T-helper 9 cell (primary cell): ENCODE measurements at regions not wholly inside any gene's neighbourhood (a gene's known extent, or its start where the extent isn't known, plus 50 kb on each side); places are given as distances from the start of the nearest gene placed in this dataset.
"Not testable (repeated sequence)": the region's sequence is repeated elsewhere in the genome, so short reads cannot be mapped to it uniquely, and the experiment has no call there.

Experiments
- DNase-seq: peaks from one replicate; pipeline ENCODE4 v3.0.0-alpha.2; 2020

DNA sequence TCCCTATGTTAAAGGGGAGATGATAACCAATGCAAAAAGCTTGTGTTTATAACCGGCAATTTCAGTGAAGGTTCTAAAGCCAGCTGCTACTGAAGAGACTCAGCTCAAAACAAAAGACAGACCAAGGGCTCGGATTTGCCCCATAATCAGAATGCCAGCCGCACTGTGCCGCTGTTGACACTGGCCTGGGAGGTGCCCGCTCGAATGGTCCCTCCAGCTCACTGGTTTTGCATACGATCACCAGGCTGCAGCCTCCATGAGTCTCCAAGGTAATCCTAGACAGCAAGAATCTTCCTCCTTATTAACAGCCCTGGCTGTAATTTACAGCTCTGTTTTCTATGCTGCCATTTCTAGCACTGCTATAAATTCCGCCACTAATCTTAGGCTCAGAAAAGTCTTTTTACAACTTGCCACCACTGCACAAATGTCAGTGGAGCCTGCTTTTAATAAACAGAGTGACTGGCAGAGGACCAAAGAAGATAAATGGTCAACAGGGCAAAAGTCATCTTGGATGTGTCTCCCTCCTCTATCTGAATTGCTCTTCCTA is 155.7 kb upstream of the SH3BP4 start:
- DNase-seq, result no peak

- no peak for DNase-seq
These were observed 156.4 kb upstream of the SH3BP4 start for GRCh38 chr2:234795272-234795920.

DNA sequence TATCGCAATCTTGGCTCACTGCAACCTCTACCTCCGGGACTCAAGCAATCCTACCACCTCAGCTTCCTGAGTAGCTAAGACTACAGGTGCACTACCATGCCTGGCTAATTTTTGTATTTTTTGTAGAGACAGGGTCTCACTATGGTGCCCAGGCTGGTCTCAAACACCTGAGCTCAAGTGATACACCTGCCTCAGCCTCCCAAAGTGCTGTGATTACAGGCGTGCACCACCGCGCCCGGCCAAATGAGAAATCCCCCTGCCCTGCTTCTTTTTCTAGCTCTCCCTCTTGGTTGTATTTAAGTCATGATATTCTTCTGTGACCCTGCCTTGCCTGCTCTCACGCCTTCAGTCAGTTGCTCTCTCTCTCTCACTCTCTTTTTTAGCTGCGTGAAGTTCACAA is 157.0 kb upstream of the SH3BP4 start:
- DNase-seq, result no peak

DNA sequence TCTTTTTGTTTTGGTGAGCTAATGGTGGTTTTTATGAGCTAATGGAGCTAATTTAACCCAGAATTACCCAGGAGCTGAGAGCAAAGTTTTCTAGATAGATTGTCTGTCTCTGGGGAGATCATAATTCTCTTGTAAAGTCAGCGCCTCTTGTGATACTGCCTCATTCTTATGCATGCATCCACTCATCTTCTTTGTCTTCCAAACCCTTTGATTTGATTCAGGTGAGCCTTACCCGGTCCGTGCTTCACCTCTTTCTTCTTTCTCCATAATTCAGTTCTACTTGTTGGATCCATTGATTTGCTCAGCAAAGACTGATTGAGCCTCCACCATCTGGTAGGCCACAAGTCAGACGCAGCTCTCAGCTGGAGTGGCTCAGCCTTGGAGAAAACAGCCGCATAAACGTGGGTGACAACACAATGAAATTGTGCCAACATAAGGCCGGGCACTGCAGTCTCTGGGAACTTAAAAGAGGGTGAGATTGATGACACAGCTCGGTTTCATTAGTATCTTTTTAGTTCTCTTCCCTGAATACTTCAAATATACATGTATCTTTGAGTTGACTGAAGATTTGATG is 158.5 kb upstream of the SH3BP4 start:
- DNase-seq, result no peak

DNA sequence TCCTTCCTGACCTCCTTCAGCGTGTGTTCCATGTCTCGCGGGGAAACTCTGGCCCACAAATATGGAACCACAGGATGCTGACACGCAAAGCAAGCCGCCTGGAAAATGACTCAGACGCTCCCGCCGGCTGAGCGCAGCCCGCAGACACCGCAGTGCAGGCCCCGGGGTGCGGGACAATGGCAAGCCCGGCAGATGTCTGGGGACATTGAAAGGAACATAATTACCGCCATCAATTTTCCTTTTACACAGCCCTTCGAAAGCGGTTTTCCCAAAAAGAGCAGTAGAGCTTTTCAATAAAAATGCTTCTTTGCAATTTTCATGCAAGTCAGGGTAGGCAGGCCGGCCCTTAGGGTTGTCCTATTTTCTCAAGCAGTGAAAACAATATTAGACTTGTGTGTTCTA is 159.2 kb upstream of the SH3BP4 start:
- no peak for DNase-seq

DNA sequence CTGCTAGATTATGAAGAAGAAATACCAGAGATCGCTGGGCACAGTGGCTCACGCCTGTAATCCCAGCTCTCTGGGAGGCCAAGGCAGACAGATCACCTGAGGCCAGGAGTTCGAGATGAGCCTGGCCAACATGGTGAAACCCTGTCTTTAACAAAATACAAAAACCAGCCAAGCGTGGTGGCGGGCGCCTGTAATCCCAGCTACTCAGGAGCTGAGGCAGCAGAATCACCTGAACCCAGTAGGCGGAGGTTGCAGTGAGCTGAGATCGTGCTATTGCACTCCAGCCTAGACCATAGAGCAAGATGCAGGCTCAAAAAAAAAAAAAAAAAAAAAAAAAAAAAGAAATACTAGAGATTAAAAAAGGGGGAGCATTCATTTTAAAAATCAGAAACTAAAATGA is 159.7 kb upstream of the SH3BP4 start:
- DNase-seq, result not testable (repeated sequence)

DNA sequence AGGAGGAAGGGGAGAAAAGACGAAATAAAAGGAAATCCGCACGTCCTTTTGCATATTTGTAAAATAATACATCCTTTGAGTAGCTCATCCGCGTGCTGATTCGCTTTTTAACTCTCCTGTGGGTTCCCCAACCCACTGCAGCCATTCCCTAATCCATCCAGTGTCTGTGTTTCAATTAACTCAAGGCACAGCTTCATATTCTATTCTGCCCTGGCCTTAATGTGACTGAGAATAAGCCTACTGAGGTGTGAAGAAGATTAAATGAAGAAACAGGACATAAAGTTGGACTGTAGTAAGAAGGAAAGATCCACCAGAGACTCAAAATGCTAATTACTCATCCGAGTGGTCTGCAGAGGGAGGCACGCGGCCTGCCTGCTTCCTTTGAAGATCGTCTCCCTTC is 161.4 kb upstream of the SH3BP4 start:
- no peak for DNase-seq

DNA sequence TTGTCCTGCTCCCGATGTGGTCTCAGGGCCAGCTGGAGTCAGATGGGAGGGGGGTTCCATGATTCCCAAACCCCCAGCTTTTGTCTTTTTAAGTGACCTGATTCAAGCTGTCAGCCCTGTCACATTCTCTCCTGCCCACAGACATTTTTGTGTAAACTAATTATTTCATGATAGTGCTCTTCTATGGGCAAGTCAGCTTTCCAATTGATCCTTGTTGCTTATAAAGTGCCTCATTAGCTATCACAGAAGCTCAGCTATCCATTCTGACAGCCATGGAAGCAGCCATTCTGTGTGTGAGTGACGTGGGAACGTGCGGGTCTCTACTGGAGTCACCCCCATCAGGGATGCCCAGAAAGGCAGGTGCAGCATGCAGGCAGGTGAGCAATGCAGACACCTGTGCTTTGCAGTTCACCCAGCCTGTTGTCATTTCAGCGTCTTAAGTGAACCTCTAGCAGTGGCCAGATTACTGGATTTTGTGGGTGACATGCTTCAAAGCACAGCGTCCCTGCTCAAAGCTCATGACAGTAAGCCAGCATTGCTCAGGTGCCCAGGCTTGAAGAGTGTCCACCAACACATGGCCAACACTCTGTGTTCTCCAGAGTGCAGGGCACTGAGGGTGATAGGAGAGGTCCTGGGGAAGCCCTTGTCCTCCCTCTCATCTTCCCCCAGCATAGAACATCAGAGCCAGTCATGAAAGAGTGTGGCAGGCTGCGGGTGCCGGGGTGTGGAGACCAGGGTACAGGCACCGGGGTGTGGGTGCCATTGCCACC is 162.1 kb upstream of the SH3BP4 start:
- no peak for DNase-seq

GRCh38 chr2:234788841-234789240 is 163.0 kb upstream of the SH3BP4 start:
- no peak for DNase-seq

- DNase-seq, result no peak
These were observed 163.4 kb upstream of the SH3BP4 start for GRCh38 chr2:234788381-234788780.

DNA sequence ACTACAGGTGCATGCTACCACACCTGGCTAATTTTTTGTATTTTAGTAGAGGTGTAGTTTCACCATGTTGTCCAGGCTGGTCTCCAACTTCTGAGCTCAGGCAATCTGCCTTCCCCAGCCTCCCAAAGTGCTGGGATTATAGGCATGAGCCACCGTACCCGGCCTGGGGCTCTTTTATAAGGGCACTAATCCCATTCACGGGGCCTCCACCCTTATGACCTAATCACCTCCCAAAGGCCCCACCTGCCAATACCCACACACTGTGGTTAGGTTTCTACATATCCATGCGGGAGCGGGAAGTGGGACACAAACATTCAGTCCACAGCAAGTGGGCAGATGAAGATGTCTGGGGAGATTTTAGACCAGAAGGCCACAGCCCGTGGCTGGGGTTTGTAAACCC is 164.7 kb upstream of the SH3BP4 start:
- DNase-seq, result no peak

- no peak for DNase-seq
These were observed 177.9 kb upstream of the SH3BP4 start for GRCh38 chr2:234773764-234774409.

GRCh38 chr2:234773129-234773528 is 178.7 kb upstream of the SH3BP4 start:
- no peak for DNase-seq

DNA sequence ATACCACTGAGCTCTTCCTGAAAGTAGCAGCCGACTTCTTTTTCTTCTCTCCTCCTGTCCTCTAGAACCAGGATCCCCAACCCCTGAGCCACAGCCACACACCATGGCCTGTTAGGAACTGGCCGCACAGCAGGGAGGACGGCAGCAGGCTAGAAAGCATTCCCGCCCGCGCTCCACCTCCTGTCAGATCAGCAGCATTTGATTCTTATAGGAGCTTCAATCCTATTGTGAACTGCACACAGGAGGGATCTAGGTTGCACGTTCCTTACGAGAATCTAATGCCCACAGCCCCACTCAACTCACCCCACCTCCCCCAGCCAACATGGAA is 179.1 kb upstream of the SH3BP4 start:
- no peak for DNase-seq

DNA sequence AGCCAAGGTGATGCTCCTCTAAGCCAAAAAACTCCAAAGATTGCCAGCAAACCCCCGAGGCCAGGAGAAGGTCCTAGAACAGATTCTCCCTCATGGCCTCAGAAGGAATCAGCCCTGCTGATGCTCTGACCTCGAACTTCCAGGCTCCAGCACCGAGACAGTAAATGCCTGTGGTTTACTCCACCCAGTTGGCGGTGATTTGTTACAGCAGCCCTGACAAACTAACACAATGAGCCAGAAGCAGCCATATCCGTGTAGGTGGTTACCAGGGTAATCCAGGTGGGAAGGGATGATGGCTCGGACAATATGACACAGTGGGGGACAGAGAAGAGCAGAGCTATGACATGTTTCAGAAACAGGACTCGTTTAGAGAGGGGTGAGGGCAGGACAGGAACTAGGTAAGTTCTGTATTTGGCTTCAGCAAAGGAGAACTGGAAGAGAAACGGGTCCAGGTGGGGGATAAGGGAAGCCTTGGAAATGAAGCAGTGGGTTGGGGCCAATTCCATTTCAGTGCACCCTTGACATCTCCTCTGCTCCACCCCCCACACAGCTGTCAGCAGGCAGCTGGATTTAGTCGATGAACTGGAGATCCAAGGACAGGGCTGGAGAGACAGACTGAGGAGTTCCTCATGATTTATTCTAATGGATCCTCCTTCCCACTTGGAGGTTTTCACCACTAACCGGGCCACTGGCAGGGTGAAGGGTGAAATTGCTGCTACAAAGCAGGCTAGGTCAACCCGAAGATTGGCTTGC is 179.7 kb upstream of the SH3BP4 start:
- DNase-seq, result no peak

- no peak for DNase-seq
These were observed 180.6 kb upstream of the SH3BP4 start for GRCh38 chr2:234771176-234771575.

DNA sequence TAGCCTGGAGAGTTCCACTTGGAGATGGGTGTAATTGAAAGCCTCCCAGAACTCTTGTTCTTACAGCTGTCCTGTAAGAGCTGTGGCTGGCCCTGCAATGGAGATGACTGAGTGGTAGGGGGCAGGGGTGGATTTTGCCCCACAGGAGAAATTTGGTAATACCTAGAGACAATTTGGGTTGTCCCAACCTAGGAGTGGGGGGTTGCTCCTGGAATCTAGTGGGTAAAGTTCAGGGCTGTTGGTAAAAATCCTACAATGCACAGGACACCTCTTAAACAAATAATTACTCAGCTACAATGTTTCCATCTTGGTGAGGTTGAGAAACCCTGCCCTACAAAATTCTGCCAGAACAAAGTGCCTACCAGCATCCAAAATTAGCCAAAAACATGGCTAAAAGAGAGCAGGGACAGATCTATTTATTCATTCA is 181.1 kb upstream of the SH3BP4 start:
- DNase-seq, result no peak

- no peak for DNase-seq
These were observed 181.7 kb upstream of the SH3BP4 start for GRCh38 chr2:234770031-234770506.

DNA sequence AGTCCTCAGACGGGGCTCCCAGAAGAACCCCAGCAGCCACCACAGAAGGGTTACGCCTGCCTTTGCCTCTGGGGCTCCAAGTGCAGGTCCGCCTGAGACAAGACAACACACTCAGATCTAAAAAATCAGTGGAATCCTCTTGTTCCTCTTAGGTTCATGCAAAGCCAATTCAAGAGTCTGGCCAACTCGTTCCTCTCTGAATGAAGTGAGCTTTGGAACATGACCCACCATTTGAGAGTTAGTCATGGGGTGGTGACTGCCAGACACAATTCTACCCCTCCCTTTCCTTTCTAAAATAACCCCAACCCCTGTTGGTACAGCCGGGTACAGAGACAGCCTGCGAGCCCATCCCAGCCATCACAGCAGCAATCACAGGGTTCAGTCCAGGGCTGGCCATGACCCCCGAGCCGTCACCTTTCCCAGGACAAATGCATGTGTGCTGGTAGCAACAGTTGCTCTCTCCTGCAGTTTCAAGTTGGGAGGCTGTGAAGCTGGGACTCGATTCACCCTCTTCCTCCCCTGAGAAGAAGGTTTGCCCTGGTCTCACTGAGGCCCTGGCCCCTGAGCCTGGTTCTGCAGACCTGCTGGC is 183.1 kb upstream of the SH3BP4 start:
- DNase-seq, result no peak

DNA sequence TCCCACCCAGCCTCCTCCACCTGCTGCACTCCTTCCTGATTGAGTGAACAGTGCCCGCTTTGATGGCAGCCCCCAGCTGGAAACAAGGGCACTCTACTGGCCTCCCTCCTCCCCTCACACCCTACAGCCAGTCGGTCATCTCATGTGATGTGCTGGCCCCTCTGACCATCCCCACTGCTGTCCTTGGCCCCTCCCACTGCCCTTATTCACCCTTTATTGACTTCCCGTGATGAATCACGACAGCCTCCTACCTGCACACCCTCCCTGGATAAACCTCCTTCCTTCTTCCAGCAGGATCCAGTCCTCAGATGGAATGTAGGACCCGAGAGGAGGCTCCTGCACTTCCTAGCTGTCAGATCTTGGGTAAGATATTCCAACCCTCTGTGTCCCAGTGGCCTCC is 186.5 kb upstream of the SH3BP4 start:
- DNase-seq, result no peak

DNA sequence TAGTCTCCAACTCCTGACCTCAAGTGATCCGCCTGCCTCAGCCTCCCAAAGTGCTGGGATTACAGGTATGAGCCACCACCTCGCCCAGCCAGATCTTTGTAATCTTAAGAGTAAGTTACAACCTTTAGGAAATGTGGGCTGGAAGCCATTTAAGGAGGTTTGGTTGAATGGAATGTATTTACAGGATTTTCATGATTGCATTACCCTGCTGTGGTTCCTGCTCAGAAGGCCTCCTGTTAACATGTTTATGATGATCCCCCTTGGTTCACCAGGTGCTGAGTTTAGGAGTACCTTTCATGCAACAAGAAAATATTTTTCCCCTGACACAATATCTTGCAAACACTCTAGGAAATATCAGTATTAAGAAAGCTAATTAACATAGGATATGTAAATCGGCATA is 187.4 kb upstream of the SH3BP4 start:
- DNase-seq, result no peak
